ENCODE measurements at regions not wholly inside any gene's neighbourhood (a gene's known extent, or its start where the extent isn't known, plus 50 kb on each side); places are given as distances from the start of the nearest gene placed in this dataset.
A peak's percentile ranks its signal among the peaks of the same experiment; 100 is the strongest.

GRCh38 chr11:10937385-10937771, 79.5 kb upstream of the ZBED5 start:
- no peak for DNase-seq (ENCODE audit: insufficient read length, low spot score, missing footprints)
- no peaks in the 10 kb centered on the region for H3K27me3 ChIP-seq (ENCODE audit: insufficient read depth, low read length)
- no peaks in the 10 kb centered on the region for H3K36me3 ChIP-seq (ENCODE audit: insufficient read depth, low read length)
- no peak overlapping the region for H3K4me2 ChIP-seq (ENCODE audit: insufficient read depth, low read length)
- H3K79me2 ChIP-seq (ENCODE audit: insufficient read depth, low read length) = no peaks in the 10 kb centered on the region
- H4K20me1 ChIP-seq (ENCODE audit: insufficient read depth, low read length) = no peaks in the 10 kb centered on the region
- TF ChIP-seq CTCF (IDR thresholded peaks at IDR 0.05; ENCODE audit: extremely low read depth, low read depth, low read length) = no peak
- peaks cover 4% of the 10 kb centered on the region for H3K4me1 ChIP-seq (ENCODE audit: insufficient read depth, low read length)
- H2AFZ ChIP-seq (ENCODE audit: low read length) = no peak overlapping the region
- H3K27ac ChIP-seq (ENCODE audit: low read depth, low read length) = no peak overlapping the region
- H3K4me3 ChIP-seq (ENCODE audit: insufficient read depth, low read length) = no peak overlapping the region
- H3K9me3 ChIP-seq (ENCODE audit: low read depth, low read length) = no peaks in the 10 kb centered on the region

GRCh38 chr11:10936626-10937384, 79.0 kb upstream of the ZBED5 start:
- H3K27me3 ChIP-seq (ENCODE audit: insufficient read depth, low read length) = no peaks in the 10 kb centered on the region
- no peaks in the 10 kb centered on the region for H4K20me1 ChIP-seq (ENCODE audit: insufficient read depth, low read length)
- H3K27ac ChIP-seq (ENCODE audit: low read depth, low read length) = no peak overlapping the region
- TF ChIP-seq CTCF (IDR thresholded peaks at IDR 0.05; ENCODE audit: extremely low read depth, low read depth, low read length) = no peak
- no peak overlapping the region for H3K4me3 ChIP-seq (ENCODE audit: insufficient read depth, low read length)
- no peaks in the 10 kb centered on the region for H3K79me2 ChIP-seq (ENCODE audit: insufficient read depth, low read length)
- no peak overlapping the region for H2AFZ ChIP-seq (ENCODE audit: low read length)
- no peaks in the 10 kb centered on the region for H3K36me3 ChIP-seq (ENCODE audit: insufficient read depth, low read length)
- H3K4me2 ChIP-seq (ENCODE audit: insufficient read depth, low read length) = no peak overlapping the region
- DNase-seq (ENCODE audit: insufficient read length, low spot score, missing footprints) = no peak
- no peaks in the 10 kb centered on the region for H3K9me3 ChIP-seq (ENCODE audit: low read depth, low read length)
- peaks cover 7% of the 10 kb centered on the region for H3K4me1 ChIP-seq (ENCODE audit: insufficient read depth, low read length)

- Histone ChIP-seq H2AFZ (ENCODE audit: low read length) (no peak overlapping the region), H4K20me1 (ENCODE audit: insufficient read depth, low read length) (no peaks in the 10 kb centered on the region), H3K27ac (ENCODE audit: low read depth, low read length) (no peak overlapping the region), H3K36me3 (ENCODE audit: insufficient read depth, low read length) (no peaks in the 10 kb centered on the region), H3K79me2 (ENCODE audit: insufficient read depth, low read length) (no peaks in the 10 kb centered on the region), H3K4me3 (ENCODE audit: insufficient read depth, low read length) (no peak overlapping the region), H3K4me2 (ENCODE audit: insufficient read depth, low read length) (no peak overlapping the region), H3K9me3 (ENCODE audit: low read depth, low read length) (no peaks in the 10 kb centered on the region), H3K27me3 (ENCODE audit: insufficient read depth, low read length) (no peaks in the 10 kb centered on the region), H3K4me1 (ENCODE audit: insufficient read depth, low read length) (peaks cover 10% of the 10 kb centered on the region)
- no peak for TF ChIP-seq CTCF (IDR thresholded peaks at IDR 0.05; ENCODE audit: extremely low read depth, low read depth, low read length)
- DNase-seq (ENCODE audit: insufficient read length, low spot score, missing footprints) = no peak
These were observed 77.2 kb upstream of the ZBED5 start for GRCh38 chr11:10935015-10935559.

- DNase-seq (ENCODE audit: insufficient read length, low spot score, missing footprints) = peak; percentile 42
- no peak for TF ChIP-seq CTCF (IDR thresholded peaks at IDR 0.05; ENCODE audit: extremely low read depth, low read depth, low read length)
- peak overlapping the region; percentile 79 for H3K4me3 ChIP-seq (ENCODE audit: insufficient read depth, low read length)
- no peaks in the 10 kb centered on the region for H3K36me3 ChIP-seq (ENCODE audit: insufficient read depth, low read length)
- H3K27me3 ChIP-seq (ENCODE audit: insufficient read depth, low read length) = no peaks in the 10 kb centered on the region
- peak overlapping the region; percentile 100 for H3K4me2 ChIP-seq (ENCODE audit: insufficient read depth, low read length)
- no peaks in the 10 kb centered on the region for H3K79me2 ChIP-seq (ENCODE audit: insufficient read depth, low read length)
- H3K4me1 ChIP-seq (ENCODE audit: insufficient read depth, low read length) = peaks cover 10% of the 10 kb centered on the region
- H2AFZ ChIP-seq (ENCODE audit: low read length) = peak overlapping the region; percentile 99
- no peaks in the 10 kb centered on the region for H3K9me3 ChIP-seq (ENCODE audit: low read depth, low read length)
- H4K20me1 ChIP-seq (ENCODE audit: insufficient read depth, low read length) = no peaks in the 10 kb centered on the region
- peak overlapping the region; percentile 51 for H3K27ac ChIP-seq (ENCODE audit: low read depth, low read length)
These were observed 76.5 kb upstream of the ZBED5 start for GRCh38 chr11:10934293-10934860.
